Testis (tissue), 2 donors: ENCODE measurements at regions not wholly inside any gene's neighbourhood (a gene's known extent, or its start where the extent isn't known, plus 50 kb on each side); places are given as distances from the start of the nearest gene placed in this dataset.

Experiments
- DNase-seq: peaks from one replicate; pipeline ENCODE4 v3.0.0-alpha.2; 2019
- H3K27ac ChIP-seq, 2 donors: fragments of 200-600 bp; sonication (generic); one replicate each; pipeline ENCODE4 v1.5.1; 2019
- H3K27me3 ChIP-seq: fragments of 200-600 bp; sonication (generic); one replicate; pipeline ENCODE4 v1.5.1; 2019
- H3K36me3 ChIP-seq: fragments of 200-600 bp; sonication (generic); one replicate; pipeline ENCODE4 v1.5.1; 2017; ENCODE audit warnings: low read depth; ENCODE audit errors: missing control alignments
- H3K4me1 ChIP-seq: fragments of 200-600 bp; sonication (generic); one replicate; pipeline ENCODE4 v1.5.1; 2019
- H3K4me3 ChIP-seq, 2 donors: fragments of 200-600 bp; sonication (generic); one replicate each; pipeline ENCODE4 v1.5.1; 2017 to 2019
- H3K9me3 ChIP-seq: fragments of 200-600 bp; sonication (generic); one replicate; pipeline ENCODE4 v1.5.1; 2017
- POLR2A ChIP-seq: fragments of 450-650 bp; IDR thresholded peaks from one replicate; pipeline ENCODE4 v1.6.1; 2017; ENCODE audit warnings: antibody characterized with exemption, mild to moderate bottlenecking, moderate library complexity
- WGBS, 2 donors: methylation state at CpG; one replicate each; pipeline ENCODE4 v1.1.5; 2018; 5-methylcytosine and 5-hydroxymethylcytosine counted together
- intact Hi-C: fragments of 100-400 bp; cut with DNase I; formaldehyde crosslinking; loops from one replicate; pipeline ENCODE4 v1.15.1; 2023; ENCODE audit warnings: low total_unique reads
- TF ChIP-seq, protein P1 (sequence below), 3 experiments: fragments of 450-650 bp in 2 of 3; fragments of 200-600 bp in 1 of 3; sonication (generic) in 1 of 3; IDR thresholded peaks; one replicate each; pipeline ENCODE4 v1.5.1; 2016 to 2019; ENCODE audit warnings: antibody characterized with exemption in 3 of 3, mild to moderate bottlenecking in 2 of 3, moderate library complexity in 1 of 3

DNA sequence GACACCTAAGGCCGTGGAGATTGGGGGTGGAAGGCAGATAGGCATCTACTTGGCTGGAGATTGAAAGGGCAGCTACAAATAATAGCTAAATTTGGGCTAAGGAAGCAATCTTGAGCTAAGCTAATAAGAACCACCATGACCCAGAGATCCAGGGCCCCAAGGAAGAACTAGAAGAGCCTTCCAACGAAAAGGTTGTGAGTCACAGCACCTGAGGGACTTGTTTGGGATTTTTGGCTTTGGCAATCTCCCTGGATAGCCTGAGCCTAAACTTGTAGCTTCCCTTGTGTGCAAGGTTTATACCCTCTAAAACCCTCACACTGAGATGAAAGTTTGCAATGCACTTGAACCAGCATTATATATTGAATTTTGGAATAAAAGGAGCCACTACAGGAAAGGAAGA, 364.0 kb upstream of the IL12A start:
- Histone ChIP-seq H3K27ac (no peak overlapping the region), H3K4me3 (no peak overlapping the region), H3K9me3 (no peaks in the 10 kb centered on the region), H3K4me1 (no peaks in the 10 kb centered on the region), H3K27me3 (no peaks in the 10 kb centered on the region), H3K36me3 (no peaks in the 10 kb centered on the region)
- TF ChIP-seq, protein P1, sequence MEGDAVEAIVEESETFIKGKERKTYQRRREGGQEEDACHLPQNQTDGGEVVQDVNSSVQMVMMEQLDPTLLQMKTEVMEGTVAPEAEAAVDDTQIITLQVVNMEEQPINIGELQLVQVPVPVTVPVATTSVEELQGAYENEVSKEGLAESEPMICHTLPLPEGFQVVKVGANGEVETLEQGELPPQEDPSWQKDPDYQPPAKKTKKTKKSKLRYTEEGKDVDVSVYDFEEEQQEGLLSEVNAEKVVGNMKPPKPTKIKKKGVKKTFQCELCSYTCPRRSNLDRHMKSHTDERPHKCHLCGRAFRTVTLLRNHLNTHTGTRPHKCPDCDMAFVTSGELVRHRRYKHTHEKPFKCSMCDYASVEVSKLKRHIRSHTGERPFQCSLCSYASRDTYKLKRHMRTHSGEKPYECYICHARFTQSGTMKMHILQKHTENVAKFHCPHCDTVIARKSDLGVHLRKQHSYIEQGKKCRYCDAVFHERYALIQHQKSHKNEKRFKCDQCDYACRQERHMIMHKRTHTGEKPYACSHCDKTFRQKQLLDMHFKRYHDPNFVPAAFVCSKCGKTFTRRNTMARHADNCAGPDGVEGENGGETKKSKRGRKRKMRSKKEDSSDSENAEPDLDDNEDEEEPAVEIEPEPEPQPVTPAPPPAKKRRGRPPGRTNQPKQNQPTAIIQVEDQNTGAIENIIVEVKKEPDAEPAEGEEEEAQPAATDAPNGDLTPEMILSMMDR (IDR thresholded peaks at IDR 0.05), result no peak
- TF ChIP-seq POLR2A, result no peak
- 85 to 92% methylated on average over 2 of the region's 2 CpGs for WGBS, 2 donors
- no peak for DNase-seq
- intact Hi-C loops, result no loop called here

DNA sequence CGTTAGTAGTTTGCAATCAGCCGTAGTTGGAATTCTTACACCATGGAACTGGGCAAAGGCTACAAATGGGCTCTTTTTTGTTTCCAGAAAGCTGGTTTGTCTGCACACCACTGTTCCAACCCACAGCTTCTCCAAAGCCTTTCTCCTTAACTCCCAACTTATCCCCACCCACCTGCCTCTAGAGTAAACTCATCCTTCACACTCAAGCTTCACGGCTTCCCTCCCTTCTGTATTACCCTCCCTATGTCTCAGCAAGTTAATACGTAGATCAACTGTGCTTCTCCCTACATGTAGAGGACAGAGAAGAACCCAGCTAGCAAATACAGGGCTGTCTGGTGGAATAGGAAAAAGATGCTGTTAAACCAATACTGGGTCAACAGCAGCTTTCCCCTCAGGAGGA, 363.0 kb upstream of the IL12A start:
- TF ChIP-seq POLR2A, result no peak
- TF ChIP-seq, protein P1 (IDR thresholded peaks at IDR 0.05), result no peak
- Histone ChIP-seq H3K27me3 (no peaks in the 10 kb centered on the region), H3K9me3 (no peaks in the 10 kb centered on the region), H3K4me3 (no peak overlapping the region), H3K27ac (no peak overlapping the region), H3K36me3 (no peaks in the 10 kb centered on the region), H3K4me1 (no peaks in the 10 kb centered on the region)
- intact Hi-C loops, result no loop called here
- DNase-seq, result no peak
- WGBS, 2 donors, result 86 to 89% methylated on average over 4 of the region's 4 CpGs

DNA sequence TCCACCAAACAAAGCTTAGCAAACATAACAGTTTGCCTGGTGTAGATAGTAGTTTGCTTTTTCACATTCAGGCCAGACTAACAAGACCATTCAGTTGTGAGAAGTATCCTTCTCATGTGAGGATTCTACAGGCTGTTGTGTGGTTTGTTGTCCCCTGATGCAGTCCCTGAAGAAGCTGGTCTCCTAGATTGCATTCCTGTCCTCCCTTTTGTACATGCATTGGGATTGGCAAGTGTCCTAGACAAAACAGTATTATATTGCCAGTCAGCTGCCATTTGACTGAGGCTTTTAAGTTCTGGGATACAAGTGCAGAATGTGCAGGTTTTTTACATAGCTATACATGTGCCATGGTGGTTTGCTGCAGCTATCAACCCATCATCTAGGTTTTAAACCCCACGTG, 362.0 kb upstream of the IL12A start:
- TF ChIP-seq, protein P1 (IDR thresholded peaks at IDR 0.05), result no peak
- no peak for TF ChIP-seq POLR2A
- Histone ChIP-seq H3K4me1 (no peaks in the 10 kb centered on the region), H3K4me3 (no peak overlapping the region), H3K27ac (no peak overlapping the region), H3K36me3 (no peaks in the 10 kb centered on the region), H3K9me3 (no peaks in the 10 kb centered on the region), H3K27me3 (no peaks in the 10 kb centered on the region)
- intact Hi-C loops, result no loop called here
- 71 to 82% methylated on average over 1 of the region's 1 CpG for WGBS, 2 donors
- DNase-seq, result no peak

DNA sequence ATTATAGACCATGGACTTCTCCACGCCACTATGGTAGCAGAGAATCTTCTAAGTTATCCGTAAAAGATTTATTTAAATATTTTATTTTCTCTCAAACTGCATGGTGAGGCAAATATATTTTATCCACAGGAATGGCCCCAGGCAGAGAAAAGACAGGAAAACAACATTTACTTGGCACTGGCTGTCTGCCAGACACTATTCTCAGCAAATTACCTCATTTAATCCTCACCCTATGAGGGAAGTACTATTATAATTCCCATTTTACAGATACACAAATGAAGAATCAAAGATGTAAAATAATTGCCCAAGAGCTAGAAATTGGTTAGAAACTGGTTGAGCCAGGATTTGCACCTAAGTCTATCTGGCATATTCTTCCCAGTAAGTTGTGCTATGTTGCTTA, 361.4 kb upstream of the IL12A start:
- Histone ChIP-seq H3K4me1 (no peaks in the 10 kb centered on the region), H3K27ac (no peak overlapping the region), H3K36me3 (no peaks in the 10 kb centered on the region), H3K9me3 (no peaks in the 10 kb centered on the region), H3K4me3 (no peak overlapping the region), H3K27me3 (no peaks in the 10 kb centered on the region)
- intact Hi-C loops, result no loop called here
- no peak for TF ChIP-seq POLR2A
- TF ChIP-seq, protein P1 (IDR thresholded peaks at IDR 0.05), result no peak
- no peak for DNase-seq
- 93 to 94% methylated on average over 2 of the region's 2 CpGs for WGBS, 2 donors

DNA sequence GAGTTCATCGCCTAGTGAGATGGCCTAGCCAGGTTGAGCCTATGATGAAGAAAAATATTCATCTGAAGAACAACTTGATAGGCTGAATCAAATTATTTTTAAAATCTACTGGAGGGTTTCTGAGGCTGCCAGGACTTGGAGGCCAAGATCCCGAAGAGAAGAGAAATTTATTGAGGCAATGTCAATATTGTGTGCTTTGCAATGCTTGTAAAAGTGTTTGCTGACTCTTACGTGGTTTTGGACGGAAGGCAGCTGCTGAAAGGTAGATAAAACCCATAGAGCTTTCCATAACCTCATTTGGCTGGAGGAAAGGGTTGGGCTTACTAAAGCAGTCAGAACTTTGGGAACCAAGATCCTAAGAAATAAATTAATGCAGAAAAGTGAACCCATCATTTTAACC, 361.0 kb upstream of the IL12A start:
- H3K4me1 ChIP-seq, result no peaks in the 10 kb centered on the region
- TF ChIP-seq POLR2A, result no peak
- TF ChIP-seq, protein P1 (IDR thresholded peaks at IDR 0.05), result no peak
- WGBS, 2 donors, result 81 to 86% methylated on average over 4 of the region's 4 CpGs

More for the DNA sequence above, 361.0 kb upstream of the IL12A start:
- Histone ChIP-seq H3K9me3 (no peaks in the 10 kb centered on the region), H3K27ac (no peak overlapping the region), H3K27me3 (no peaks in the 10 kb centered on the region), H3K36me3 (no peaks in the 10 kb centered on the region), H3K4me3 (no peak overlapping the region)
- intact Hi-C loops, result no loop called here
- no peak for DNase-seq
